Right lung (tissue), 2 donors: ENCODE measurements at regions not wholly inside any gene's neighbourhood (a gene's known extent, or its start where the extent isn't known, plus 50 kb on each side); places are given as distances from the start of the nearest gene placed in this dataset.

Experiments
- DNase-seq, 2 donors: peaks; one replicate each; pipeline ENCODE4 v3.0.0-alpha.2; 2013

GRCh38 chr3:10762611-10763247, 53.3 kb upstream of the SLC6A11 start:
- no peak for DNase-seq

DNA sequence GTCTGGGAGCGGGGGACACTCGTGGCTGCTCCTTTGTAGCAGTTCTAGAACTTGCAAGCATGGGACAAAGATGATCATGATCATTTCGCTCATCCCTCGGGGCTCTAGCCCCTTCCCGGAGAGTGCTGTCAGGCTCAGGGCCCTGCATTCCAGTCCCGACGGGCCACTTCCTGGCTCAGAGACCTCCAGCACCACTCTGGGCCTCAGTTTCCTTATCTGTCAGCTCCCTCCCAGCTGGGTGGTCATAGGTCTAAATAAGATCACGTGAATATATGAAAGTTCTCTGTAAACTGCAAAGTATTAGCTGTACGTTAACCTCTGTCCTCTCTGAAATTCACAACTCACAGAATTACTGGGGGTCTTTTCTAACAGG, 52.8 kb upstream of the SLC6A11 start:
- no peak for DNase-seq

GRCh38 chr3:10763817-10764258, 52.2 kb upstream of the SLC6A11 start:
- DNase-seq = no peak

DNA sequence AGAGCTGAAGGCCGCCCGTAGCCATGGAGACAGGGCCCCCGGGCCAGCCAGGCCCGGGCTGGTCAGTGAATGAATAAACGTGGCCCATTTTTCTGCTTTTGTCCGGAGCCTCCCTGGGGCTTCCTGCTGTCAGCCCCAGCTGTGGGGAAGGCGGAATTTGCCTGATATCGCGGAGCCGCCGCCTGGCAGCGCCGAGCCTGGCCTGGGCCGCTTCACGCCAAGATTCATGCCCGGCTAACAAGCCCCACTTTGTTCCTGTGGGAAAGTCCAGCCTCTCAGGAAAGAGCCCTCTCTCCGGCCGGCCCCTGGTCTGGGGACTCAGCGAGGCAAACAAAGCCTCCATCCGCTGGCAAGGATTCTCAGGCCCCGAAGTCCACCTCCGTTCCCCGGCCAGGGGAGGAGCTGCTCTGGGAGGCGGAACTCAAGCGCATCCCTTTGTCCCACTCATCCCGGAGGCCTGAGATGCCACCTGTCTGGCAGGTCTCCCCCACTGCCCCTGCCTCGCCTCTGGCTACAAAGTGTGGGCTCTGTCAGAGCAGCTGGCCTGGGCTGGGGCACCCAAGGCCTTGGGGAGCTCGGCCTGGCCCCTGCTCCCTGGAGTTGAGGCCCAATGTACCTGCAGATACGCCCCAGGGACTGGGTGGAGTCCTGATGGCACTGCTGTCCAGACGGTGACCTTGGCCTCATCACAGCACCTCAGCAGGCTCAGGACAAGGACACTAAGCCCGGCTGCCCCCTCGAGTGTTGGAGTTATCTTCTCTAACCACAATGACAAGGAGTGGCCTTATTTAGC, 51.6 kb upstream of the SLC6A11 start:
- no peak for DNase-seq

GRCh38 chr3:10766049-10766705, 49.9 kb upstream of the SLC6A11 start:
- DNase-seq = no peak
